ENCODE measurements at regions not wholly inside any gene's neighbourhood (a gene's known extent, or its start where the extent isn't known, plus 50 kb on each side); places are given as distances from the start of the nearest gene placed in this dataset.
A peak's percentile ranks its signal among the peaks of the same experiment; 100 is the strongest.
"Not testable (repeated sequence)": the region's sequence is repeated elsewhere in the genome, so short reads cannot be mapped to it uniquely, and the experiment has no call there.

DNA sequence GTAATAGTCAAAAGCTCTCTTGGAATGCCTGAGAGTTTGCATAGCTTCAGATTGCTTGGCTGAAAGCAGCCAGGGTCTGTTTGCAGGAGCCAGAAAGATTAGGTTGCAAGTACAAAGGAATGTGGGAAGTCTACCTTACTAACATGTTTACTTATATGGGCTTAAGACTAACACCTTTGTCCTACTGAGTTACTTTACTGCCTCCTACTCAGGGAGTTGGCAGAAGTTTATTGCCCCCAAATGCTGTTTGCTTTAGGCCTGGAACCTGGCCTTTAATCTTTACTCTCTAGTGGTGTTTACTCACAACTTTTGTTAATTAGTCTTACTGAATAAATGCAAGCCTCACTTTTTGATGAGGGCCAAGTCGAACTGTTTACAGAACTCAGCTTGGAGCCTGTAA, 219.4 kb upstream of the ZC4H2 start:
- H3K27ac ChIP-seq, result no peak overlapping the region
- no peak for ATAC-seq (ENCODE audit: low FRiP score in 2 of 2)
- WGBS, 2 donors, result 0 to 54% methylated on average over 1 of the region's 1 CpG
- H3K4me1 ChIP-seq, result no peaks in the 10 kb centered on the region
- no peak for DNase-seq
- no peaks in the 10 kb centered on the region for H3K36me3 ChIP-seq
- H3K27me3 ChIP-seq, result peaks cover 0 to 5% (median 0%) of the 10 kb centered on the region in 4 donors
- no peak for TF ChIP-seq CTCF (IDR thresholded peaks at IDR 0.05)
- TF ChIP-seq EP300 (IDR thresholded peaks at IDR 0.05), result no peak
- TF ChIP-seq POLR2AphosphoS5 (IDR thresholded peaks at IDR 0.05), result no peak
- TF ChIP-seq POLR2A (IDR thresholded peaks at IDR 0.05), result no peak
- no peak overlapping the region for H3K4me3 ChIP-seq
- H3K9me3 ChIP-seq, result no peaks in the 10 kb centered on the region

DNA sequence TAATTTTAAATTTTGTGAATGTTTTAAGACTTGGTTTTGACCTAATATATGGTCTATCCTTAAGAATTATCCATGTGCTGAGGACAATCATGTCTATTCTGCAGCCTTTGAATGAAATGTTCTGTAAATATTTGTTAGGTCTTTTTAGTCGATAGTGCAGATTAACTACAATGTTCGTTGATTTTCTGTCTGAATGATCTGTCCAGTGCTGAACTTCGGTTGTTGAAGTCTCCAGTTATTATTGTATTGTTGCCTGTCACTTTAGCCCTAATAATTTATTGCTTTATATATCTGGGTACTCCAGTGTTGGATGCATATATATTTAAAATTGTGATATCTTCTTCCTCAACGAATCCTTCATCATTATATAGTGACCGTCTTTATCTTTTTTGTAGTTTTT, 218.3 kb upstream of the ZC4H2 start:
- H3K36me3 ChIP-seq, result no peaks in the 10 kb centered on the region
- ATAC-seq (ENCODE audit: low FRiP score in 2 of 2) (no peak), DNase-seq (no peak)
- H3K4me3 ChIP-seq, result no peak overlapping the region
- no peaks in the 10 kb centered on the region for H3K4me1 ChIP-seq
- no peak overlapping the region for H3K27ac ChIP-seq
- TF ChIP-seq CTCF (IDR thresholded peaks at IDR 0.05) (no peak), EP300 (IDR thresholded peaks at IDR 0.05) (no peak), POLR2A (IDR thresholded peaks at IDR 0.05) (no peak), POLR2AphosphoS5 (IDR thresholded peaks at IDR 0.05) (no peak)
- H3K27me3 ChIP-seq, result peaks cover 0 to 5% (median 0%) of the 10 kb centered on the region in 4 donors
- WGBS, 2 donors, result 81 to 84% methylated on average over 5 of the region's 5 CpGs
- H3K9me3 ChIP-seq, result no peaks in the 10 kb centered on the region

DNA sequence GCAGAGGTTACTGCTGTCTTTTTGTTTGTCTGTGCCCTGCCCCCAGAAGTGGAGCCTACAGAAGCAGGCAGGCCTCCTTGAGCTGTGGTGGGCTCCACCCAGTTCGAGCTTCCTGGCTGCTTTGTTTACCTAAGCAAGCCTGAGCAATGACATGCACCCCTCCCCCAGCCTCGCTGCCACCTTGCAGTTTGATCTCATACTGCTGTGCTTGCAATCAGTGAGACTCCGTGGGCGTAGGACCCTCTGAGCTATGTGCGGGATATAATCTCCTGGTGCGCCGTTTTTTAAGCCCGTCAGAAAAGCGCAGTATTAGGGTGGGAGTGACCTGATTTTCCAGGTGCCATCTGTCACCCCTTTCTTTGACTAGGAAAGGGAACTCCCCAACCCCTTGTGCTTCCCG, 187.1 kb upstream of the ZC4H2 start:
- H3K27me3 ChIP-seq; DNase-seq; H3K4me3 ChIP-seq; H3K4me1 ChIP-seq; H3K27ac ChIP-seq; ATAC-seq (ENCODE audit: low FRiP score in 2 of 2); H3K36me3 ChIP-seq: not testable (repeated sequence)
- WGBS, 2 donors, result 91% methylated on average over 10 of the region's 10 CpGs; no CpG with 5 or more reads in 1 of the 2 donors
- H3K9me3 ChIP-seq, result peaks cover 0 to 19% (median 0%) of the 10 kb centered on the region in 4 donors

DNA sequence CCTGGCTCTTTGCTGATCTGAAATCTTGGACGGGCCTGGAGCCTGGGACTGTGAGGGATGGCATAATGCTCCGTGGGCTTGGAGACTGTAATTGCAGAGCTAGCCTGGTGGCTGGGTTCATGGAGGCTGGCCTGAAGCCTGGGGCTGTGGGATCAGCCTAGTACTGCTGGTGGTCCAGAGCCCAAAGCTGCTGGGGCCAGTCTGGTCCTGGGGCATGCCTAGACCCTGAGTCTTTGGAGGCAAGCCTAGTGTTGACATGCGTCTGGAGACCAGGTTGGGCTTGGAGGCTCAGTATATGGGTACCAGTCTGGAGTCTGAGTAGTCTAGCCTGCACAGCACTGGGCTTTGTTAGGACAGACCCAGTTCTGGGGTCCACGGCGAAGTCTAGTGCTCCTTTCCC, 172.0 kb upstream of the ZC4H2 start:
- H3K36me3 ChIP-seq, result no peaks in the 10 kb centered on the region
- H3K27ac ChIP-seq, result no peak overlapping the region
- no peak for DNase-seq
- TF ChIP-seq POLR2AphosphoS5 (IDR thresholded peaks at IDR 0.05), result no peak
- TF ChIP-seq POLR2A (IDR thresholded peaks at IDR 0.05), result no peak
- no peak for TF ChIP-seq EP300 (IDR thresholded peaks at IDR 0.05)
- no peak for TF ChIP-seq CTCF (IDR thresholded peaks at IDR 0.05)
- H3K4me1 ChIP-seq, result no peaks in the 10 kb centered on the region
- 77 to 90% methylated on average over 2 to 4 of the region's 5 CpGs for WGBS, 2 donors
- peak in 1 of 2 donors; percentile 77 for ATAC-seq (ENCODE audit: low FRiP score in 2 of 2)
- no peaks in the 10 kb centered on the region for H3K27me3 ChIP-seq
- H3K9me3 ChIP-seq, result peaks cover 0 to 10% (median 0%) of the 10 kb centered on the region in 4 donors
- no peak overlapping the region for H3K4me3 ChIP-seq

DNA sequence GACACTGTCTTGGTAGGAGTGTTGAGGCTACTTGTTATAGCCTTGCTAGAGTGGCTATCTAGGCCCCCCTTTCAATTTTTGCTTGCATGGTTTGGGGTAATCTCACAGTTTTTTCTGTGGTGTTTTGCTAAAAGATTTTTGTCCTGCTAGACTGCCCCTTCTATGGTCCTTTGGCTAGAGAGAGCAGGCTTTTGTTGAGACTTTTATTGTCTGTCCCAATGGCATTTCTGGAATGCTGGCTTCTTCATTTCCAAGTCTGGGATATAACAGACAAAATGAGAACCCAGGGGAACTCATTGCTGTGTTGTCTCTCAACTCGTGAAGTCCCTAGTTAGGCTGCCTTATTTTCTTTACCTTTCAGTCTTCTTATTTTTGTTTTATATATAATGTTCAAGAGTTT, 160.2 kb upstream of the ZC4H2 start:
- no peak for DNase-seq
- TF ChIP-seq POLR2AphosphoS5 (IDR thresholded peaks at IDR 0.05) (no peak), POLR2A (IDR thresholded peaks at IDR 0.05) (no peak), EP300 (IDR thresholded peaks at IDR 0.05) (no peak), CTCF (IDR thresholded peaks at IDR 0.05) (no peak)
- Histone ChIP-seq H3K36me3 (no peaks in the 10 kb centered on the region), H3K4me3 (no peak overlapping the region), H3K27ac (no peak overlapping the region), H3K9me3 (peaks cover 0 to under 1% (median 0%) of the 10 kb centered on the region in 4 donors), H3K27me3 (no peaks in the 10 kb centered on the region), H3K4me1 (no peaks in the 10 kb centered on the region)
- no peak for ATAC-seq (ENCODE audit: low FRiP score in 2 of 2)
- 70 to 76% methylated on average over 1 of the region's 1 CpG for WGBS, 2 donors

All from upper lobe of left lung (tissue), 6 donors.